ENCODE measurements at regions not wholly inside any gene's neighbourhood (a gene's known extent, or its start where the extent isn't known, plus 50 kb on each side); places are given as distances from the start of the nearest gene placed in this dataset.

- TF ChIP-seq, protein P1, sequence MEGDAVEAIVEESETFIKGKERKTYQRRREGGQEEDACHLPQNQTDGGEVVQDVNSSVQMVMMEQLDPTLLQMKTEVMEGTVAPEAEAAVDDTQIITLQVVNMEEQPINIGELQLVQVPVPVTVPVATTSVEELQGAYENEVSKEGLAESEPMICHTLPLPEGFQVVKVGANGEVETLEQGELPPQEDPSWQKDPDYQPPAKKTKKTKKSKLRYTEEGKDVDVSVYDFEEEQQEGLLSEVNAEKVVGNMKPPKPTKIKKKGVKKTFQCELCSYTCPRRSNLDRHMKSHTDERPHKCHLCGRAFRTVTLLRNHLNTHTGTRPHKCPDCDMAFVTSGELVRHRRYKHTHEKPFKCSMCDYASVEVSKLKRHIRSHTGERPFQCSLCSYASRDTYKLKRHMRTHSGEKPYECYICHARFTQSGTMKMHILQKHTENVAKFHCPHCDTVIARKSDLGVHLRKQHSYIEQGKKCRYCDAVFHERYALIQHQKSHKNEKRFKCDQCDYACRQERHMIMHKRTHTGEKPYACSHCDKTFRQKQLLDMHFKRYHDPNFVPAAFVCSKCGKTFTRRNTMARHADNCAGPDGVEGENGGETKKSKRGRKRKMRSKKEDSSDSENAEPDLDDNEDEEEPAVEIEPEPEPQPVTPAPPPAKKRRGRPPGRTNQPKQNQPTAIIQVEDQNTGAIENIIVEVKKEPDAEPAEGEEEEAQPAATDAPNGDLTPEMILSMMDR (IDR thresholded peaks at IDR 0.05), result no peak
- TF ChIP-seq REST (IDR thresholded peaks at IDR 0.05; ENCODE audit: insufficient read depth in 1 of 2, low read depth in 2 of 2, low read length in 1 of 2), result no peak
Measured at GRCh38 chr2:13462464-13462863, 745.7 kb downstream of the TRIB2 start.

All from Panc1 (cell line).